NT2/D1 (cell line): ENCODE measurements at regions not wholly inside any gene's neighbourhood (a gene's known extent, or its start where the extent isn't known, plus 50 kb on each side); places are given as distances from the start of the nearest gene placed in this dataset.
"Not testable (repeated sequence)": the region's sequence is repeated elsewhere in the genome, so short reads cannot be mapped to it uniquely, and the experiment has no call there.

Source experiments
- DNase-seq: peaks from one replicate; pipeline ENCODE4 v3.0.0-alpha.2; 2011; ENCODE audit warnings: low read depth, low spot score
- H3K27me3 ChIP-seq: 2 replicates; pipeline ENCODE4 v1.6.0; 2011; ENCODE audit warnings: mild to moderate bottlenecking; ENCODE audit not compliant: insufficient read length, insufficient read depth
- H3K36me3 ChIP-seq: 2 replicates; pipeline ENCODE4 v1.6.1; 2011; ENCODE audit warnings: mild to moderate bottlenecking, low read length, mixed read lengths; ENCODE audit not compliant: insufficient read depth, insufficient read length
- H3K4me1 ChIP-seq: 2 replicates; pipeline ENCODE4 v1.5.1; 2011; ENCODE audit not compliant: insufficient read depth, insufficient read length
- H3K4me3 ChIP-seq: 2 replicates; pipeline ENCODE4 v1.5.1; 2011; ENCODE audit warnings: low read depth; ENCODE audit not compliant: insufficient read length
- H3K9ac ChIP-seq: 2 replicates; pipeline ENCODE4 v1.6.0; 2011; ENCODE audit warnings: low read depth; ENCODE audit not compliant: insufficient read length
- H3K9me3 ChIP-seq: 2 replicates; pipeline ENCODE4 v1.5.1; 2011; ENCODE audit warnings: mild to moderate bottlenecking, low read length; ENCODE audit not compliant: insufficient read depth
- SUZ12 ChIP-seq: IDR thresholded peaks from 2 replicates; pipeline ENCODE4 v1.6.1; 2011; ENCODE audit not compliant: insufficient read length, insufficient read depth; ENCODE audit errors: extremely low read depth
- YY1 ChIP-seq: IDR thresholded peaks from 2 replicates; pipeline ENCODE4 v1.6.1; 2011; ENCODE audit not compliant: insufficient read length, insufficient read depth
- ZNF274 ChIP-seq: IDR thresholded peaks from 2 replicates; pipeline ENCODE4 v1.6.1; 2011; ENCODE audit warnings: mild to moderate bottlenecking, low read depth, low read length

- Histone ChIP-seq H3K9ac (peak overlapping the region; percentile 50), H3K4me1 (peaks cover 13% of the 10 kb centered on the region)
- not testable (repeated sequence) for H3K36me3 ChIP-seq, H3K9me3 ChIP-seq, H3K4me3 ChIP-seq, H3K27me3 ChIP-seq
- peak; percentile 16 for DNase-seq
These were observed 146.3 kb downstream of the LAT start for GRCh38 chr16:29130901-29131851.

- not testable (repeated sequence) for H3K36me3 ChIP-seq, H3K9ac ChIP-seq, H3K27me3 ChIP-seq, H3K9me3 ChIP-seq, DNase-seq, H3K4me3 ChIP-seq
- peaks cover 13% of the 10 kb centered on the region for H3K4me1 ChIP-seq
These were observed 145.4 kb downstream of the LAT start for GRCh38 chr16:29130131-29130711.

GRCh38 chr16:29129458-29130038 lies 144.7 kb downstream of the LAT start:
- not testable (repeated sequence) for H3K9ac ChIP-seq, H3K4me3 ChIP-seq, H3K36me3 ChIP-seq, H3K9me3 ChIP-seq, DNase-seq, H3K27me3 ChIP-seq
- peaks cover 13% of the 10 kb centered on the region for H3K4me1 ChIP-seq

GRCh38 chr16:29128732-29129457 lies 144.0 kb downstream of the LAT start:
- H3K4me3 ChIP-seq, H3K27me3 ChIP-seq, H3K36me3 ChIP-seq, H3K9me3 ChIP-seq, DNase-seq: not testable (repeated sequence)
- H3K4me1 ChIP-seq = peaks cover 13% of the 10 kb centered on the region
- peak overlapping the region; percentile 8 for H3K9ac ChIP-seq

GRCh38 chr16:29127806-29128420 lies 143.1 kb downstream of the LAT start:
- not testable (repeated sequence) for H3K27me3 ChIP-seq, H3K9ac ChIP-seq, DNase-seq, H3K36me3 ChIP-seq, H3K4me3 ChIP-seq, H3K9me3 ChIP-seq
- peaks cover 13% of the 10 kb centered on the region for H3K4me1 ChIP-seq

- H3K27me3 ChIP-seq = no peaks in the 10 kb centered on the region
These were observed 141.8 kb downstream of the LAT start for GRCh38 chr16:29126616-29127015.

GRCh38 chr16:29126057-29126494 lies 141.2 kb downstream of the LAT start:
- Histone ChIP-seq H3K9ac (no peak overlapping the region), H3K9me3 (no peaks in the 10 kb centered on the region), H3K4me3 (no peak overlapping the region), H3K36me3 (no peaks in the 10 kb centered on the region), H3K27me3 (no peaks in the 10 kb centered on the region), H3K4me1 (peaks cover 10% of the 10 kb centered on the region)
- TF ChIP-seq YY1 = no peak
- no peak for TF ChIP-seq SUZ12
- no peak for TF ChIP-seq ZNF274
- no peak for DNase-seq

More at GRCh38 chr16:29126616-29127015, 141.8 kb downstream of the LAT start:
- DNase-seq = no peak
- Histone ChIP-seq H3K9ac (no peak overlapping the region), H3K4me1 (peaks cover 11% of the 10 kb centered on the region), H3K9me3 (no peaks in the 10 kb centered on the region), H3K36me3 (no peaks in the 10 kb centered on the region), H3K4me3 (no peak overlapping the region)
- TF ChIP-seq SUZ12 (no peak), ZNF274 (no peak), YY1 (no peak)
